ENCODE measurements at regions not wholly inside any gene's neighbourhood (a gene's known extent, or its start where the extent isn't known, plus 50 kb on each side); places are given as distances from the start of the nearest gene placed in this dataset.

DNA sequence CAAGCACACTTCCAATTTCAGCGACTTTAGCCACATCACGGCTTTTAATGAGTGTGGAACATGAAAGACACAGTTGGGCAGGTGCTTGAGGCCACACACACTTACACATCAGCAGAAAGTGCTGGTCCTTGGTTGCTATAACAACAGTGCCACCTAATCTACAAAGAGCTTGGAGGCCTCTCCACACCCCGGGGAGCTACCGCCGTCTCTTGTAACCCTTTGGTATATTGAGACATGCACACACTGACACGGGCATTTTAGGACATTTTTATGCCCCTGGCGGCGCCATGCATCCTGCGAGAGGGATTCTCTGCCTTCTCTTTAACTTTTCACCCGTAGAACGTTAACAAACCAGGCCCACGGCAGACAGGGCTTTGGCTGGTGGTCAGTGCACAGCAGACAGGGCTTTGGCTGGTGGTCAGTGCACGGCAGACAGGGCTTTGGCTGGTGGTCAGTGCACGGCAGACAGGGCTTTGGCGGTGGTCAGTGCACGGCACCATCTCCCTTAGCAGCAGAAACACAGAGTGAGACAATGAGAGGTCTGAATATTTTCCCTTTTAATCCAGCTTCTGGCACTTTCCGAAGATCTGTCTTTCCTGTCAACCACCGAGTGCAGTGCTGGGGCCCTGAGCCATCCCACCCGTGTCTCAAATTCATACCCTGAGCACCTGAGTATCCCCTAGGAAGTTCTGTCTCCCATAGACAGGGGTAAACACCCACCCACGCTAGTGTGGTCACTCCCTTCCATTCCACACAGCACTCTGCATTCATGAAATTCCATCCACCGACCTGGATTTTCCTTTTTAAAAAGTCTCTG lies 116.6 kb upstream of the RPS6KA2 start:
- TF ChIP-seq CTCF (IDR thresholded peaks at IDR 0.05) (no peak), POLR2A (IDR thresholded peaks at IDR 0.05) (no peak)
